PFSK-1 (cell line): ENCODE measurements at regions not wholly inside any gene's neighbourhood (a gene's known extent, or its start where the extent isn't known, plus 50 kb on each side); places are given as distances from the start of the nearest gene placed in this dataset.

Experiments used
- FOXP2 ChIP-seq: optimal IDR thresholded peaks from 2 replicates; pipeline ENCODE3; 2011; ENCODE audit warnings: borderline replicate concordance, control low read depth, inconsistent platforms; ENCODE audit not compliant: insufficient read depth; ENCODE audit errors: extremely low read length, extremely low read depth
- POLR2AphosphoS5 ChIP-seq: IDR thresholded peaks from 2 replicates; pipeline ENCODE4 v1.6.1; 2012; ENCODE audit warnings: low read depth, mild to moderate bottlenecking, control low read depth, low read length, moderate library complexity
- SIN3A ChIP-seq: IDR thresholded peaks from 2 replicates; pipeline ENCODE4 v1.6.1; 2012; ENCODE audit warnings: mild to moderate bottlenecking, low read length, moderate library complexity, borderline replicate concordance; ENCODE audit not compliant: insufficient read depth
- TAF1 ChIP-seq: IDR thresholded peaks from 2 replicates; pipeline ENCODE4 v1.6.1; 2012; ENCODE audit warnings: low read length, control low read depth, borderline replicate concordance; ENCODE audit not compliant: insufficient read depth
- TF ChIP-seq, protein P1 (sequence below), 2 experiments: IDR thresholded peaks; 2 replicates each; pipeline versions ENCODE4 v1.6.1 to v1.8.0; 2011 to 2012; ENCODE audit warnings: low read depth in 2 of 2, low read length in 2 of 2, control low read depth in 1 of 2, inconsistent platforms in 1 of 2, mild to moderate bottlenecking in 1 of 2, moderate library complexity in 1 of 2; ENCODE audit not compliant: insufficient read depth in 1 of 2

DNA sequence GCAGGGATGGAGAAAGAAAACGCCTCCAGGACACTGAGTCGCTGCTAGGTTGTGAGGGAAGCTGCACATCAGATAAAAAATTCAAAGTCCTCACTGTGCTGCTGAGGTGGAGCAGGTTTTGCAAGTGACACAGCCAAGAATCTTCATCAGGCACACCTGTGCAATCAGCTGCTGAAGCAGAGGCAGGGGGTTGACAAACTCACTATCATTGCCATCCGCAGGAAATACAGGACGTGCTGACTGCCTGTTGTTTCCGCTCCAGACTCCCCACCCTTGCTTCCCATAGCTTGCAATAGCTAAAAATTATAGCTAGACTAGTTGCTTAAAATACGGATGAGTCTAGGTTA is 147.8 kb upstream of the FHL2 start:
- no peak for TF ChIP-seq POLR2AphosphoS5
- TF ChIP-seq TAF1 = no peak
- TF ChIP-seq, protein P1, sequence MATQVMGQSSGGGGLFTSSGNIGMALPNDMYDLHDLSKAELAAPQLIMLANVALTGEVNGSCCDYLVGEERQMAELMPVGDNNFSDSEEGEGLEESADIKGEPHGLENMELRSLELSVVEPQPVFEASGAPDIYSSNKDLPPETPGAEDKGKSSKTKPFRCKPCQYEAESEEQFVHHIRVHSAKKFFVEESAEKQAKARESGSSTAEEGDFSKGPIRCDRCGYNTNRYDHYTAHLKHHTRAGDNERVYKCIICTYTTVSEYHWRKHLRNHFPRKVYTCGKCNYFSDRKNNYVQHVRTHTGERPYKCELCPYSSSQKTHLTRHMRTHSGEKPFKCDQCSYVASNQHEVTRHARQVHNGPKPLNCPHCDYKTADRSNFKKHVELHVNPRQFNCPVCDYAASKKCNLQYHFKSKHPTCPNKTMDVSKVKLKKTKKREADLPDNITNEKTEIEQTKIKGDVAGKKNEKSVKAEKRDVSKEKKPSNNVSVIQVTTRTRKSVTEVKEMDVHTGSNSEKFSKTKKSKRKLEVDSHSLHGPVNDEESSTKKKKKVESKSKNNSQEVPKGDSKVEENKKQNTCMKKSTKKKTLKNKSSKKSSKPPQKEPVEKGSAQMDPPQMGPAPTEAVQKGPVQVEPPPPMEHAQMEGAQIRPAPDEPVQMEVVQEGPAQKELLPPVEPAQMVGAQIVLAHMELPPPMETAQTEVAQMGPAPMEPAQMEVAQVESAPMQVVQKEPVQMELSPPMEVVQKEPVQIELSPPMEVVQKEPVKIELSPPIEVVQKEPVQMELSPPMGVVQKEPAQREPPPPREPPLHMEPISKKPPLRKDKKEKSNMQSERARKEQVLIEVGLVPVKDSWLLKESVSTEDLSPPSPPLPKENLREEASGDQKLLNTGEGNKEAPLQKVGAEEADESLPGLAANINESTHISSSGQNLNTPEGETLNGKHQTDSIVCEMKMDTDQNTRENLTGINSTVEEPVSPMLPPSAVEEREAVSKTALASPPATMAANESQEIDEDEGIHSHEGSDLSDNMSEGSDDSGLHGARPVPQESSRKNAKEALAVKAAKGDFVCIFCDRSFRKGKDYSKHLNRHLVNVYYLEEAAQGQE (IDR thresholded peaks at IDR 0.05; ENCODE audit: insufficient read depth in 1 of 2, low read depth in 2 of 2, low read length in 2 of 2) = no peak
- no peak for TF ChIP-seq SIN3A
- TF ChIP-seq FOXP2 = no peak

DNA sequence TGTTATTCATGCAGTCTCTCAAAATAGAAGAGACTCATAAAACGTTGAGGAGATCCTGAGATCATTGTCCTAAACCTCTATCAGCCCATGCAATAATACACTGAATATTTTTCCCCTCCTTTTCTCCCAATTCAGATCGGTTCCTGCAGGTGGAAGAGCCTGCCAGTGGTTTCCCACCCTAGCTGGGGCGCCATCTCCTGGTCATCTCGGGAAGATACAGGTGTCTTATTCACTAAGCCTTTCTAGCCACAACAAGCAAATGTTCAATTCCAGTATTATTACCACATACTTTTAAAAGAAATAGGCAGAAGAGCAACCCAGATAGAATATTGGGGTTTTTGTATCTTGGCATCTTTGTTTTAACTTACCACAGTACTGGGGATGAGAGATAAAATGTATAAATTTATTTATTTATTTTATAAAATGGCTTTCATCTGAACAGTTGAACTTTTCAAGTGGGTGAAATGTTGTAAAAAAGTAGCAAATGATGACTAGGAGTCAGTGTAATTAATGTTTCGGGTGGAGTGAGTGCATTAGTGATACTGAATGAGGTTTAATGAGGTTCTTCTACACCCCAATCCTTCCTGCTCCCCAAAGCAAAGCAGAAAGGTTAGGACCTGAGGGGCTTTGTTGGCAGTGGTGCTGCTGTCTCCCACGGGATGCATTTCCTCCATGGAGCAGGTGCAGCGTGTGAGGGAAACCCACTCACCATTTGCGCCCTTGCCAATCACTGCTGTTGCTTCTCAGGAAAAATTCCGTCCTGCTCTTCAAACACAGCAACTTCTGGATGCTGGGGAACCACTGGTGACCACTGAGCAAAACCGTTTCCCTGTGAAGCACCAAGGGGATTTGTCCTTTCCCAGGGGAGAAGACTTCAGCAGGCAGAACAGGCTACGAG is 147.1 kb upstream of the FHL2 start:
- TF ChIP-seq, protein P1 (IDR thresholded peaks at IDR 0.05; ENCODE audit: insufficient read depth in 1 of 2, low read depth in 2 of 2, low read length in 2 of 2) = no peak
- TF ChIP-seq SIN3A (no peak), POLR2AphosphoS5 (no peak), TAF1 (no peak), FOXP2 (no peak)

DNA sequence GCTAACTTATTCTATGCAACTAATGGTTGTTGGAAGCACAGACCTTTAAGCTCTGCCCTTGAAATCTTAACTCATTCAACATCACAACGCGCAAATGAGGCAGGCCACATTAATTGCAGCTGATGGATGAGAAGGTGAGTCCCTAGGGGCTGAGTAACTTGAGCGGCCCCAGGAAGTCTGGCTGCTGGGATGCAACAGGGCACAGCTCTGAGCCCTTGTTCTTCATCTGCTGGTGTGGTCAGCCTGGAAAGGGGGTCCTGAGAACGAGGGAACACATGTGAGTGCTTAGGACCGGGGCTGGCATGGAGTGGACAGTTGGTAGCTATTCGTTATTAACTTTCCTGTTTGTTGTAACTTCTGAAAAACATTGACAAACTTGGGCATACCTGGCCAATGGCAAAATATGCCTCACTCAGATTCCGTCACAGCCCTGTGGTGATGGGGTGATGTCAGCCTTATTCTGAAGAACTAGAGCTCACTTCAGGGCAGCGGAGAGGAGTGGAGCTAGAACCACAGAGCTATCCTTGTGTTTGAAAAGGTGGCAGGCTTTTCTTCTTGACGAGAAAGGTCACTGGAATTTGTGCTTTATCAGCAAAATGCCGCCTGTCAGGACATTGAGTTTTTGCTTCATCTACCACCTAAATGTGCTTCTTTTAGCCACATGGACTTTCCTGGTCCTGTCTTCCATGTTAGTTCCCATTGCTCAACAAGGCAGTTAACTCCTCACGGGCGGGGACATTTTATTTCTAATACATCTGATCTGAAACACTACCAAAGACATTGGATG is 145.9 kb upstream of the FHL2 start:
- TF ChIP-seq POLR2AphosphoS5 (no peak), TAF1 (no peak), SIN3A (no peak), FOXP2 (no peak)
- TF ChIP-seq, protein P1 (IDR thresholded peaks at IDR 0.05; ENCODE audit: insufficient read depth in 1 of 2, low read depth in 2 of 2, low read length in 2 of 2) = no peak

DNA sequence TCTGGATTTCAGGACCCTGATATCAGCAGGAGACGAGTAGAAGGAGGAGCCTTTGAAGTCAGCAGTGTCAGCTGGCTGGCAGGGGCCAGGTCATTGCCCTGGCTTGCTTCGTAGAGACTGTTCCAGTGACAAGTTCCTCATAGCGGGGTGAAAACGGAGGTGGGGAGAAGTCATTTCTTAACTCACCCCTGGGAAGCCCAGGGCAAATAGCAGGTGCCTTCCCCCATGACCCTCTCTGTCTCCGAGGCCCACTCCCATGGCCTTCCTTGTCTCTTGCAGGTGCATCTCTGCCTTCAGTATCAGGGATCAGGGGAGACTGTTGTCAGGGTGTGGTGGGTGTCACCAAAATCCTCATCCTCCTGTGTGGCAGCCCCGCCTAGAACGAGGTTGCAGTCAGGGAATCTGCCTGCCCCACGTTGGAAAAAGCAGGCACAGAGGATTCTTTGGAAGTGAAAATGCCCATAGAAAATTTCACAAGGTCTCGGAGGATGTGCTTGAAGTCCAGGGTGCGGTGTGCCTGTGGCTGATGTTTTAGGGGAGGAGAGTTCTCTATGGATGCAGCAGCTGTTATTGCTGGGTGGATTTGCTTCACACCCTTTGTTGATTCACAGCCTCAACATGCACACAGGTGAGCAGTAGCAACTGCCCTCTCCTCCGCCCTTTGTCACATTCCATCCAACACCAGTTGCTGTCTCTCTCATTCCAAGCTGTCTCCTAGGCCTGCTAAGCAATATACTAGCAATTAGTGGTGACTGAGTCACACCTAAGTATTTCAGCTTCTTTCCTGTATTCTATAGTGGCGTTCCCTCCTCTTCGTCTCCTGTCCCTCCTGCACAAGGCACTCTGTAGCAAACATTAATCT is 142.6 kb upstream of the FHL2 start:
- TF ChIP-seq SIN3A = no peak
- no peak for TF ChIP-seq POLR2AphosphoS5
- no peak for TF ChIP-seq TAF1
- TF ChIP-seq, protein P1 (IDR thresholded peaks at IDR 0.05; ENCODE audit: insufficient read depth in 1 of 2, low read depth in 2 of 2, low read length in 2 of 2) = no peak
- no peak for TF ChIP-seq FOXP2
